ENCODE measurements at regions not wholly inside any gene's neighbourhood (a gene's known extent, or its start where the extent isn't known, plus 50 kb on each side); places are given as distances from the start of the nearest gene placed in this dataset.

- no peak for DNase-seq
Observed at GRCh38 chr4:98754736-98755135, 96.3 kb upstream of the TSPAN5 start.

- DNase-seq: no peak
Observed at GRCh38 chr4:98749206-98749605, 90.8 kb upstream of the TSPAN5 start.

DNA sequence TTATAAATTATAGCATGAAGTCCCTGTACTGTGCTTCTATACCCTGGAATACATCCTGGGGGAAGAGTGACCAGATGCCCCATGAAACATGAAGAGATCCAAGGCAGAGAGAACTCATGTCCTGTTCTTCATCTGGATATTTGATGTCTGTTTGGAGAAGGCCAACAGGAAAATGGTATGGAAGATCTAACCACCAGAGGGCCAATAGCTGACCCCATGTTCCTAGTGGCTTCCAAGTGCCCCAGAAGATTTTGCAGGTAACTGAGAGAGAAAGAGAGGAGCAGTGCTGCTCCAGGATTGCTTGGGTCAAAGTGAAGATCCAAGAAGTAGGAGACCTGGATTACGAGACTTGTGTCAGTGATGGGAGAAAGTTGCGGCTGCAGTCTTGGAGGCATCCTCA is 90.2 kb upstream of the TSPAN5 start:
- no peak for DNase-seq

GRCh38 chr4:98747393-98748091 is 89.1 kb upstream of the TSPAN5 start:
- no peak for DNase-seq

GRCh38 chr4:98746936-98747335 is 88.5 kb upstream of the TSPAN5 start:
- no peak for DNase-seq

DNA sequence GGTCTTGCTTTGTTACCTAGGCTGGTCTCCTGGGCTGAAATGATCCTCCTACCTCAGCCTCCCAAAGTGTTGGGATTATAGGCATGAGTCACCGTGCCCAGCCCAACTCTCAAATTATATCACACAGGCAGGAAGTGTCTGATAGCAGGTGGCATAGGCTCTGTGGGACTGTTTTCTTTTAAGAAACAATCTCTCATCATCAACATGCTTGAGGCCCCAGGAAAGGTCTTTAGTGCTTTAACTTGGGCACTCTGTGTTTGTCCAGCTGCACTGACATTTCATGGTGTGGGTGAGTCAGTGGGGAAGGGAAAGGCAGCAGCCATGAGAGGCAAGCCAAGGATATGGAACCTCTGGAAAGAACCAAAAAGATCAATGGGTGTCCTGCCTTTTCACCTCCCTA is 88.1 kb upstream of the TSPAN5 start:
- no peak for DNase-seq

DNA sequence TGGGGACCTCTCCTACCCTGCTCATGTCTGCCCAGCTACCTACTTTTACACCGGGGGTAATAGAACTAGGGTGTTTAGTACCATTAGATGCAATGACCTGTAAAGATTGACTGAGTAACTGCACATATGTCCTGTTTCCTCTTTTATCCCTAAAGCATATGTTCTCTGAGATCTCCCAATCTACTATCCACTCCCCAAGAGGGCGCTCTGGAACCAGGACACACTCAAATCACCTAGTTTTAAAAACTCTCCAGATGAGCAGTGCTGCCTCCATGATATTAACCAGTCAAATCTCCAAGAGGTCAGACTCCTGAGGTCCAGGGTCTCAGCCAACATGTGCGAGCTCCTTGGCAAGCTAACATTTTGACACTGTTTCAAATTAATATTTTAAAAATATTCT is 87.0 kb upstream of the TSPAN5 start:
- DNase-seq: peak; percentile 1

DNA sequence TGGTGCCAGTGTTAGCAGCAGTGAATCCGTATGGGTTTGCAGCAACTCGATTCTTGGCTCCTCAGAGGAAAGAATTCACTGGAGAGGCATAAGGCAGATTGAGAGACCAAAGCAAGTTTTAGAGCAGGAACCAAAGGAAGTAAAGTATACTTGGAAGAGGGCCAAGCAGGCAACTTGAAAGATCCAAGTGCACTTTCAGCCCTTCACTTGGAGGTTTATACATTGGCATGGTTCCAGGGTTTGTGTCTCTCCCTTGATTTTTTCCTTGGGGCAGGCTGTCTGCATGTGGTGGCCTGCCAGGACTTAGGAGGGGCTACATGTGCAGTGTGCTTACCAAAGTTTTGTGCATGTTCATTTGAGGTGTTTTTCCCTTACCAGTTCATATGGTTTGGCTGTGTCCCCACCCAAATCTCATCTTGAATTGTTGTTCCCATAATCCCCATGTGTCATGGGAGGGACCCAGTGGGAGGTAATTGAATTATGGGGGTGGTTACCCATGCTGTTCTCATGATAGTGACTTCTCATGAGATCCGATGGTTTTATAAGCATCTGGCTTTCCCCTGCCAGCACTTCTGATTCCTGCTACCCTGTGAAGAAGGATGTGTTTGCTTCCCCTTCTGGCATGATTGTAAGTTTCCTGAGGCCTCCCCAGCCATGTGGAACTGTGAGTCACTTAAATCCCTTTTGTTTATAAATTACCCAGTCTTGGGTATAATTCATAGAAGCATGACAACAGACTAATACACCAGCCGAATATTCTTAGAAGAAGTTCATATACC is 86.2 kb upstream of the TSPAN5 start:
- DNase-seq: no peak

DNA sequence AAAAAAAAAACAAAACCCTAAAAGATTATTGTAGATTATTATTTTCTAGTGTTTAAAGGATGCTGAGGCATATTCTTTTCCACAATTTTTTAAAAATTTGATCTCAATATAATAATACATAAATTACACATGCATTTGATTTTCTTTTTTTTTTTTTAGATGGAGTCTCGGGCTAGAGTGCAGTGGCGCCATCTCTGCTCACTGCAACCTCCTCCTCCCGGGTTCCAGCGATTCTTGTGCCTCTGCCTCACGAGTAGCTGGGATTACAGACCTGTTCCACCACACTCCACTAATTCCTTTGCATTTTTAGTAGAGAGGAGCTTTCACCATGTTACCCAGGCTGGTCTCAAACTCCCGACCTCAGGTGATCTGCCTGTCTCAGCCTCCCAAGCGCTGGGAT is 83.5 kb upstream of the TSPAN5 start:
- DNase-seq: no peak

GRCh38 chr4:98739751-98740150 is 81.3 kb upstream of the TSPAN5 start:
- DNase-seq: no peak

GRCh38 chr4:98733601-98734000 is 75.2 kb upstream of the TSPAN5 start:
- DNase-seq: no peak

DNA sequence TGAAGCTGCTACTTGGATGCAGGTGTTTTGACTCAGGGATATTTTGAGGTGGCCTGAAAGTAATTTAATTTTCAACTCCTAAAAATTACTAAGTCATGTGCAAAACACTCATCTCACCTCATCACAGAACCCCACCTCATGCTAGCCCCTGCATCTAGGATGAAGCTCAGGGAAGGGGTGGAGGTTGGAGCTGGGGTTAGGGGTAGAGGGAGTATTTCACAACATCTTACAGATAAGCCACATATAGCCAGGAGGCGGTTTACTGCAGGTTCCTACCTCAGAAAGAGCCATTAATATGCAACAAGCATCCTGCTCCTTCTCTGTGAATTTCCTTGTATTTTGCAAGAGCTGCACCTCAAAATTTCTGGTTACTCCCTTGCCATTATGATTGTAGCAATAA is 70.5 kb upstream of the TSPAN5 start:
- no peak for DNase-seq

DNA sequence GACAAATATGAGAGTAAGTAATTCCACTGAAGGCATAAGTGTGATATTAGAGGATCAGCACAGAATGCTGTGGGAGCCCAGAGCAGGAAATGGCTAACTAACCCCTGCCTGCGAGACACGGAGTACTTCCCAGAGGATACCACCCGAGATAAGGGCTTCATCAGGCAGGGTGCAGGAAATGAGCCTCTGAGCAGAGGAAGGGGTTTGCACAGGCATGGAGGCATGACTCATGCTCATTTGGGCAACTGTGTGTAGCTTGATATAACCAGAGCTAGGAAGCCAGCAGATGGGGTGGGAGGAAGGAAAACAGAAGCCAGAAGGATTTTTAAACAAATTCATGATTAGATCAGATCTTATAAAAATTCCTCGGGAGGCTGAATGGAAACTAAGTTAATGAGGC is 70.0 kb upstream of the TSPAN5 start:
- peak; percentile 7 for DNase-seq

GRCh38 chr4:98722000-98722399 is 63.6 kb upstream of the TSPAN5 start:
- DNase-seq: no peak

DNA sequence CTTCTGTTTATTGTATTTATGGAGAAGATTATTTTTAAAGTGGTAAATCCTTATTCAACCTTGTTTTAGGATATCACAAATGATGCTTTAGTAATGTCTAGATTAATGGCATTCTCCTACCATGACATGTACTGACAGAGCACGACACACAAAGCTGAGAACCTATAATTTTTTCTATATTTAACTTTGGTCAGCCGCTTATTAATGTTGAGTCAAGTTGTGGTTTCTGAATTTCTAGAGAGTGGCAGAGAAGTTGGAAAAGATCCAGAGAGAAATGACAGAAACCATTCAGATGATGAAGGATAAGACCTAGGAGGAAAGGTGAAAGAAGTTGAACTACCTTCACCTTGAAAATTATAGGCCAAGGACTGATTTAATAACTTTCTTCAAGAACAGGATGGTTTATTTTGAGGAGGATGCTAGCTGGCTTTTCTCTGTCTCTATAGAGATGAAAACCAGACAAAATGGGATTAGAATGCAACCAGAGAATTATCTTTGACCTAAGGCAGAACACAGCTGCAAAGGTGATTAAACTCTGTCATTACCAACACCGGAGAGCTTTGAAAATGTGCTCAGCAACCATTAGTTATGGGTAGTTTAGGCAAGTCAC is 62.6 kb upstream of the TSPAN5 start:
- no peak for DNase-seq

DNA sequence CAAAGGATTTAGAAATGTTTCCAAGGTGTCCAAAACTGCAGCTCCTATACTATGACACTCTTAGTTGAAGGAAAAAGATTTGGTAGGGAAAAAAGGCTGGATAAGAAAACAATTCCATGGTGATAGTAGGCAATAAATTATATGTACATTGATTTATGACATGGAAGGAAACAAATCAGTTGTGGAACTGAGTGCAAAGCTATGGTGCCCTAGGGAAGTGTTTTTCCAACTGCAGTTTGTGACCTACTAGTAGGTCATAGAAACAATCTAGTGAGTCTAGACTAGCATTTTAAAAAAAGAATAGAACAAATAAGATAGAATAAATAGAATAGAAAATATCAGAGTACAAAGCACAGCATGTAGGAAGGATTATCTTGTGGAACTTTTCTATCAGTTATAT is 58.4 kb upstream of the TSPAN5 start:
- no peak for DNase-seq

- DNase-seq: no peak
Observed at GRCh38 chr4:98712607-98713006, 54.2 kb upstream of the TSPAN5 start.

DNA sequence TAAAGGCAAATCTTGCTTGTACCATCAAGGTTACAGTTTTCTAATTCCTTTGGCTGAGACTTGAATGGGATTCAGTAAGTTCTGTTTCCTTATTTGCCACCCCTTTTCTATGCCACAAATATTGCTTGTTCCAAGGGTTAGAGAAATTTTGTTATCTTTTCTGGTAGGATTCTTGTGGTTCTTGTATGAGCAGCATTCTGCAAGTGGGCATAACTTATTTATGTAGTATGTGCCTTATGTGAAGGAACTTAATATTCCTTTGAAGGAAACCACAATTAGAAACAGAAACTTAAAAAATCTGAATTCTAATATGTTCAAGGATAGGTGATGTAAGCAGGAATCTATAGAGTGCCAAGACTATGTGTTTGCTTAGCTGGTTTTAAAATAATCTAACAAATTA is 53.1 kb upstream of the TSPAN5 start:
- no peak for DNase-seq

DNA sequence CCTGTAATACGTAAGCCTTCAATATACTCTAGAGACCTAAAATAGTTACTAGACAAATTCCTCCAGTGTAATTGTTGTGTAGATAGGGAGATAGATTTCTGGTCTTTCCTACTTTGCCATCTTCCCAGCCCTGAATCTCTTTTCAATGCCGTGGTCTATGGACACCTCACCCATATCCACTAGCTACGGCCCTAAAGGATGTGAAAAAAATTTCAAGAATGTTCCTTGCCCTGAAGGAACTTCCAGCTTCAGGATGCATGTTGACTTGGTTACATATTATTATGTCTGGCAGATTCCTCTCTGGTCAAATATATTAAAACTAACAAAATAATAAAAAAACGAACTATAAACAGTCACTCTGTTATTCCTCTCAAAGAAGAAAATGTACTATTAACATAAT is 52.4 kb upstream of the TSPAN5 start:
- no peak for DNase-seq

Measured in NCI-H1694 treated with DMSO at 0.1 percent for 48 hours (cell line).